GM10248 (cell line): ENCODE measurements at regions not wholly inside any gene's neighbourhood (a gene's known extent, or its start where the extent isn't known, plus 50 kb on each side); places are given as distances from the start of the nearest gene placed in this dataset.

Experiments used
- CTCF ChIA-PET: fragments of 300-600 bp; sonication (Branson Sonifier 250); formaldehyde crosslinking; extraction: SDS; loops from one replicate; lab custom pipeline; 2021; ENCODE audit warnings: antibody characterized with exemption; lab: Yijun Ruan, JAX
- POLR2A ChIA-PET: fragments of 350-650 bp; sonication (Branson Sonifier 250); formaldehyde crosslinking; extraction: SDS; loops from one replicate; lab custom pipeline; 2020; ENCODE audit warnings: antibody characterized with exemption; lab: Yijun Ruan, JAX
- DNase-seq: peaks from one replicate; pipeline ENCODE4 v3.0.0; 2012; ENCODE audit errors: extremely low spot score
- TF ChIP-seq, protein P1 (sequence below): IDR thresholded peaks from 2 replicates; pipeline ENCODE4 v1.5.1; 2012; ENCODE audit warnings: mild to moderate bottlenecking, low read depth; ENCODE audit errors: extremely low read depth, missing control alignments, control extremely low read depth

DNA sequence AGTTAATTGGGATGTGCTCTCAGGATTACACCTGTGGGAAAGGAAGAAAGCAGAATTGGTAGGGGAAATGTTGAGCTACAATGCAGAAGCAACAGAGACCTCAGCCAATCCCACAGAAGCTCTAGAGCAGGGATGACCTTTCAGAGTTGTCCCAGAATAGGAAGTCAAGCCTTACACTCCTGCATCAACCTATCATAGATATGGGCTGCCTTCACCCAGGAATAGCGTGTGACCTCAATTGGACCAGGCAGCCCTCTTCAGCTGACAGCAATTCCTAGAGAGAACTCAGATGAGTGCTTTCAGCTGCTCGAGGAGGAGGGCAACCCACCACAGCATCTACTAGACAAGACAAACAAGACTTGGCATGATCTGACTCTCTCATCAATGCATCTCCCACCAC, 189.7 kb downstream of the TMEM132E start:
- CTCF ChIA-PET: no interaction called here
- DNase-seq: no peak
- POLR2A ChIA-PET: no interaction called here
- TF ChIP-seq, protein P1, sequence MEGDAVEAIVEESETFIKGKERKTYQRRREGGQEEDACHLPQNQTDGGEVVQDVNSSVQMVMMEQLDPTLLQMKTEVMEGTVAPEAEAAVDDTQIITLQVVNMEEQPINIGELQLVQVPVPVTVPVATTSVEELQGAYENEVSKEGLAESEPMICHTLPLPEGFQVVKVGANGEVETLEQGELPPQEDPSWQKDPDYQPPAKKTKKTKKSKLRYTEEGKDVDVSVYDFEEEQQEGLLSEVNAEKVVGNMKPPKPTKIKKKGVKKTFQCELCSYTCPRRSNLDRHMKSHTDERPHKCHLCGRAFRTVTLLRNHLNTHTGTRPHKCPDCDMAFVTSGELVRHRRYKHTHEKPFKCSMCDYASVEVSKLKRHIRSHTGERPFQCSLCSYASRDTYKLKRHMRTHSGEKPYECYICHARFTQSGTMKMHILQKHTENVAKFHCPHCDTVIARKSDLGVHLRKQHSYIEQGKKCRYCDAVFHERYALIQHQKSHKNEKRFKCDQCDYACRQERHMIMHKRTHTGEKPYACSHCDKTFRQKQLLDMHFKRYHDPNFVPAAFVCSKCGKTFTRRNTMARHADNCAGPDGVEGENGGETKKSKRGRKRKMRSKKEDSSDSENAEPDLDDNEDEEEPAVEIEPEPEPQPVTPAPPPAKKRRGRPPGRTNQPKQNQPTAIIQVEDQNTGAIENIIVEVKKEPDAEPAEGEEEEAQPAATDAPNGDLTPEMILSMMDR: no peak

DNA sequence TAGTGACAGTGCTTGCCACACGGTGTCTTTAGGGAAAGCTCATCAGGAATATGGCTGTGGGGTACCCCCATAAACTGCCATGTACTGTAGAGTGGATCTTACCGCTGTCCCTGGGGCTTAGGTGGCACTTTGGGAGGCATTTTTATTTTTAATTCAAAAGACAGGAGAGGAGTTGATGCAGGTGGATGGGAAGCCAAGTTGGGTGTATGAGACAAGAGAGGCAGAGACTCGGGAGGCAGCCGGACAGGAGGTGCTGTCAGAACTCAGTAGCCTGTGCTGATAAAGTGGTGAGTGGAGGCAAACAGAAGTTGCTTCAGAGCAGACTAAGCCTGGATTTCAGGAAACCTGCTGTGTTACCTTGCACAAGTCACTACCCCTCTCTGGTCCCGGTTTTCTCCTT, 185.9 kb downstream of the TMEM132E start:
- CTCF ChIA-PET: no interaction called here
- no peak for DNase-seq
- TF ChIP-seq, protein P1: no peak
- POLR2A ChIA-PET: no interaction called here

- no peak for DNase-seq
- ChIA-PET CTCF (no interaction called here), POLR2A (no interaction called here)
- TF ChIP-seq, protein P1: no peak
Observed at GRCh38 chr17:34764716-34765115, 185.3 kb downstream of the TMEM132E start.

GRCh38 chr17:34763728-34764665, 184.6 kb downstream of the TMEM132E start:
- CTCF ChIA-PET: no interaction called here
- POLR2A ChIA-PET: no interaction called here
- TF ChIP-seq, protein P1: no peak
- DNase-seq: no peak

DNA sequence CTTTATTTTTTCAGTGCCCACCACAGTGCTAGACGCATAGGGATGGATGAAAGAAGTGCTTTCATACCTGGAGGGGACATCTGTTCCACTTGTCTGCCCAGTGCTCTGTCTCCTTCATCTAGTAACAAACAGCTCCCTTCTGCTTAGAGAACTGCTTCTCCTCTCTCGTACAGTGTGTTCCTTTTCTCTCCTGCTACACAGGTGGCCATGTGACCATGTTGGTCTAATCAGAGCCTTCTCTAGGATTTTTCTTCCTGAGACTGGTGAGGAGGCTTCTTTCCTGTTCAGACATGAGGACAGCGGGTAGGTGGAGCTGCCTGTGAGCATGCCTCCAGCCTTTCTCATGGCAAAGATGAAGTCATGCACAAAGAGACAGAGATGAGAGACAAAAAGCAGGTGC, 182.7 kb downstream of the TMEM132E start:
- POLR2A ChIA-PET: no interaction called here

GRCh38 chr17:34761646-34762045, 182.3 kb downstream of the TMEM132E start:
- CTCF ChIA-PET: interaction anchor here (1.2 kb wide), 1 partner anchor 9 kb away, joined by 3 read pairs; no protein-coding TSS in a partner anchor
- DNase-seq: no peak
- TF ChIP-seq, protein P1: no peak
- POLR2A ChIA-PET: no interaction called here

More for the DNA sequence above, 182.7 kb downstream of the TMEM132E start:
- CTCF ChIA-PET: interaction anchor here (1.2 kb wide), 1 partner anchor 9 kb away, joined by 3 read pairs; no protein-coding TSS in a partner anchor
- TF ChIP-seq, protein P1: no peak
- no peak for DNase-seq
